Activated CD4-positive, alpha-beta memory T cell treated with anti-CD3 and anti-CD28 coated beads, Interleukin-2, amount 10 ng/mL, durations not matched to agents 7 days and 5 days (primary cell): ENCODE measurements at regions not wholly inside any gene's neighbourhood (a gene's known extent, or its start where the extent isn't known, plus 50 kb on each side); places are given as distances from the start of the nearest gene placed in this dataset.
"Not testable (repeated sequence)": the region's sequence is repeated elsewhere in the genome, so short reads cannot be mapped to it uniquely, and the experiment has no call there.

Experiments
- CTCF ChIA-PET: fragments of 350-600 bp; sonication (Branson Sonifier 250); formaldehyde crosslinking; loops from one replicate; lab custom pipeline; 2021; ENCODE audit warnings: antibody characterized with exemption, inconsistent platforms; lab: Charles Lee
- POLR2A ChIA-PET: fragments of 350-600 bp; sonication (Branson Sonifier 250); formaldehyde crosslinking; loops from one replicate; lab custom pipeline; 2021; ENCODE audit warnings: antibody characterized with exemption; lab: Charles Lee
- DNase-seq: peaks from one replicate; pipeline ENCODE4 v3.0.0-alpha.2; 2020
- H3K27ac Mint-ChIP-seq: one replicate; pipeline ENCODE4 v1.8.0; 2021; ENCODE audit warnings: mild to moderate bottlenecking, mixed read lengths
- H3K27me3 Mint-ChIP-seq: one replicate; pipeline ENCODE4 v1.8.0; 2021; ENCODE audit warnings: mixed read lengths
- H3K36me3 Mint-ChIP-seq: one replicate; pipeline ENCODE4 v1.8.0; 2021; ENCODE audit warnings: low read depth, mixed read lengths
- H3K4me1 Mint-ChIP-seq: one replicate; pipeline ENCODE4 v1.8.0; 2021; ENCODE audit warnings: mixed read lengths
- H3K4me3 Mint-ChIP-seq: one replicate; pipeline ENCODE4 v1.8.0; 2021; ENCODE audit warnings: mild to moderate bottlenecking, mixed read lengths
- H3K9me3 Mint-ChIP-seq: one replicate; pipeline ENCODE4 v1.8.0; 2021; ENCODE audit warnings: mixed read lengths

- no peaks in the 10 kb centered on the region for H3K9me3 Mint-ChIP-seq
- no peaks in the 10 kb centered on the region for H3K4me1 Mint-ChIP-seq
- no peaks in the 10 kb centered on the region for H3K36me3 Mint-ChIP-seq
- H3K4me3 Mint-ChIP-seq = no peak overlapping the region
- peaks cover 4% of the 10 kb centered on the region for H3K27me3 Mint-ChIP-seq
- ChIA-PET POLR2A (no interaction called here), CTCF (no interaction called here)
- H3K27ac Mint-ChIP-seq = no peak overlapping the region
- DNase-seq = no peak
These were observed 191.7 kb downstream of the CARTPT start for GRCh38 chr5:71910741-71911140.

DNA sequence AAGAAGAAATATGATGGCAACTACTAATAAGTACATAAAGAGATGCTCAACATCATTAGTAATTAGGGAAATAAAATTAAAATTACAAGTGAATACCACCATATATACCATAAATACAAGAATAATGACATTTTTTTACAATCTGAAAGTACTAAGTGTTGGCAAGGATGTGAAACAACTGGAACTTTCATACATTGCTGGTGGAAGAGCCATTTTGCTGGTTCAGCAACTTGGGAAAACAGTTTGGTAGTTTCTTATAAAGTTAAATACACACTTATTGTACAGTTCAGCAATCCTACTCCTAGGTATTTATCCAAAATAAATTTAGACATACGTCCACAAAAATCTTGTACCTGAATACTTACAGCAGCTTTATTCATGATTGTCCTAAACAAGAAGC is 192.9 kb downstream of the CARTPT start:
- Mint-ChIP-seq H3K4me3 (no peak overlapping the region), H3K4me1 (no peaks in the 10 kb centered on the region), H3K9me3 (peaks cover 4% of the 10 kb centered on the region), H3K27ac (no peak overlapping the region), H3K27me3 (peaks cover 7% of the 10 kb centered on the region), H3K36me3 (no peaks in the 10 kb centered on the region)
- CTCF ChIA-PET = no interaction called here
- DNase-seq = no peak
- POLR2A ChIA-PET = no interaction called here

DNA sequence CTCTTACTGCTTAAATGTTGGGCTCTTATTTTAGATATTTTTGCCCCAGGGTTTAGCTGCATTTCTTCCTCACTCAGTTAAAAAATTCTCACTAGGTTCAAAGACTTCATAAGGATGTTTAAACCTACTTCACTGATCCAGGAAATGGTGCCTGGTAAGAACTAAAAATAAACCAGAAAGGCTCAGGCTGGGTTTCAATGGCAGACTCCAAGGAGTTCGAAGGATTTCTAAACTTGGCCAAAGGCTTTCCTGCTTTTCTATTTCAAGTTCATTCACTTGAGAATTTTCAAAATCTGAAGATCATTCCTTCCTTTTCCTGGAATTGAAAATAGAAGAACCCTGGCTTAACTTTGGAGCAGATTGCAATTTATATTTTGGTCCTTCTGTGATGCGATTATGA is 193.0 kb upstream of the MAP1B start:
- Mint-ChIP-seq H3K27ac (no peak overlapping the region), H3K9me3 (peaks cover 4% of the 10 kb centered on the region), H3K4me1 (no peaks in the 10 kb centered on the region), H3K27me3 (peaks cover 19% of the 10 kb centered on the region), H3K36me3 (no peaks in the 10 kb centered on the region), H3K4me3 (no peak overlapping the region)
- POLR2A ChIA-PET = no interaction called here
- CTCF ChIA-PET = no interaction called here
- no peak for DNase-seq

DNA sequence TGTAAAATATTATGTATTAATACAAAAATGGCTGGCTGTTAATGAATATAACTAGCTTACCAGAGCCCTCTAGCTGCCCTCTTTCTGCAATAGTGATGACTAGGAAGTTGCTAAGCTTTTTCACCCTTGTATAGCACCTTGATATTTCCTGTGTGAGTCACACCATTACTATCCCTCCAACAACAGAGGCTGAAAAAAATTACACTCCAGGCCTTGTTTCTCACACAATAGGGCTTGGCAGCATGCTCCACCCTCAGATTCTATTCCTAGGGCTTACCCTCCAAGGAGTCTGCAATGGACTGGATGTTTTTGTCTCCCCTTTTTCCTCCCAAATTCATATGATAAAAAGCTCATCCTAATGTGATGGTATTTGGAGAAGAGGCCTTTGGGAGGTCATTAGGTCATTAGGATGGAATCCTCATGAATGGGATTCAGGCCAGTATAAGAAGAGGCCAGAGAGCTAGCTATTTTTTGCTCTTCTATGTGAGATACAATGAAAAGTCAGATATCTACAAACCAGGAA is 184.6 kb upstream of the MAP1B start:
- ChIA-PET POLR2A (no interaction called here), CTCF (no interaction called here)
- no peak for DNase-seq
- Mint-ChIP-seq H3K9me3 (no peaks in the 10 kb centered on the region), H3K27ac (no peak overlapping the region), H3K4me3 (no peak overlapping the region), H3K27me3 (peaks cover 18% of the 10 kb centered on the region), H3K36me3 (no peaks in the 10 kb centered on the region), H3K4me1 (no peaks in the 10 kb centered on the region)

- Mint-ChIP-seq H3K9me3 (no peaks in the 10 kb centered on the region), H3K4me3 (no peak overlapping the region), H3K27ac (no peak overlapping the region), H3K4me1 (no peaks in the 10 kb centered on the region), H3K36me3 (no peaks in the 10 kb centered on the region), H3K27me3 (peaks cover 15% of the 10 kb centered on the region)
- CTCF ChIA-PET = no interaction called here
- no peak for DNase-seq
- POLR2A ChIA-PET = no interaction called here
These were observed 183.5 kb upstream of the MAP1B start for GRCh38 chr5:71923755-71924154.

DNA sequence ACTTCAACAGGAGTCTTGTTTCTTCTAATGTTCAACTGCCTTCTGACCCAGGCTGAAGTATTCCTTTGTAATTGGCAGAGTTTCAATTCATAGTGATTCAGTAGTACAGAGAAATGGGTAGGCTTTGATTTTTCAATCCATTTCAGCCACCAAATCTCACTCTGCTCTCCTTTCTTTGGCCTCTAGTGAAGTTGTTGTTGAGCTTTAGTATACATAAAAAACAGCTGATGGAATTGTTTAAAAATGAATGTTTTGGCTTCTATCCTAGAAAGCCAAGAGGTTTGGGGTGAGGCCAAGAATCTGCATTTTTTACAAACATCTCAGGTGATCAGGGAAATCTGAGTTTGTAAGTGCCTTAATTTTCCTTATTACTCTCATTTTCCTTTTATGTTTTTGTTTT is 182.9 kb upstream of the MAP1B start:
- Mint-ChIP-seq H3K4me1 (no peaks in the 10 kb centered on the region), H3K9me3 (no peaks in the 10 kb centered on the region), H3K27ac (no peak overlapping the region), H3K36me3 (no peaks in the 10 kb centered on the region), H3K4me3 (no peak overlapping the region), H3K27me3 (peaks cover 10% of the 10 kb centered on the region)
- no peak for DNase-seq
- CTCF ChIA-PET = no interaction called here
- POLR2A ChIA-PET = no interaction called here

DNA sequence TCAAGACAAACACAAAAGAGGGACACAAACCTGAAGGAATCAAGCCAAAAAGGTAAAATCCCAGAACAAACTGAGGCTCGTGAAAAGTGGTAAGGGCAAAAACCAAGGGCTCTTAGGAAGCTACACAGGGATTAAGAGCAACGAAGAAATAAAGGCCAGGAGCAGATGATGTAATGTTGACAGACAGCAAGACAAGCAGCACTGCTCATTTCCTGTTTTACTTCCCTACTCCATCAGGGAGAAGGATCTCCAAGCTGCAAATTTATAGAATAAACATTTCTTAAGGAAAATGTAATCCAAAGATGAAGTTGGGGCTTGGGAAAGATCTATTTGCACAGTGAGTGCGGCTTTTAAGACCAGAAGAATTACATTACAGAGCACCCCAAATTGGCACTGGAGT is 182.3 kb upstream of the MAP1B start:
- CTCF ChIA-PET = no interaction called here
- POLR2A ChIA-PET = no interaction called here
- Mint-ChIP-seq H3K27me3 (peaks cover 15% of the 10 kb centered on the region), H3K36me3 (no peaks in the 10 kb centered on the region), H3K4me3 (no peak overlapping the region), H3K27ac (no peak overlapping the region), H3K9me3 (no peaks in the 10 kb centered on the region), H3K4me1 (no peaks in the 10 kb centered on the region)
- no peak for DNase-seq

DNA sequence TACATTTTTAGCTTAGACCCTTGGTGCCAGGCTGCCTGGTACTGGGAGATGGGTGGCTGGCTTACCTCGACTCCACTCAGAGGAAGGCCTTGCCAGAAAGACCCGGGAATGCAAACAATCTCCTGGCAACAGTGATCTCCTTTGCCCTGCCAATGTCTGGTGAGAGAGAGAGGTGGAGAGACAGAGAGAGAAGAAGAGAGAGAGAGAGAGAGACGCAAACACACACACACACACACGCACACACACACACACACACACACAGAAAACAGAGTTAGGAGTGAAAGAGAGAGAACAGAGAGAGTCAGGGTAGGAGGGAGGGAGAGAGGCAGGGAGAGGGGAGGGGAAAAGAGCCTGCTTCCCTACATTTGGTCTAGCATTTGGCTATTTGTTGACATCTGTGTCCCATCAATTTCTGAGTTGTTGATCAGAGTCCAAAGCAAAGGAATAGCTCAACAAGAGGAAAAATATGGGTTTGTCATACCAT is 181.6 kb upstream of the MAP1B start:
- CTCF ChIA-PET = no interaction called here
- H3K36me3 Mint-ChIP-seq = no peaks in the 10 kb centered on the region
- no peak for DNase-seq
- H3K4me3 Mint-ChIP-seq = no peak overlapping the region
- no peak overlapping the region for H3K27ac Mint-ChIP-seq
- POLR2A ChIA-PET = no interaction called here
- peaks cover 15% of the 10 kb centered on the region for H3K27me3 Mint-ChIP-seq
- H3K4me1 Mint-ChIP-seq = no peaks in the 10 kb centered on the region
- H3K9me3 Mint-ChIP-seq = no peaks in the 10 kb centered on the region

DNA sequence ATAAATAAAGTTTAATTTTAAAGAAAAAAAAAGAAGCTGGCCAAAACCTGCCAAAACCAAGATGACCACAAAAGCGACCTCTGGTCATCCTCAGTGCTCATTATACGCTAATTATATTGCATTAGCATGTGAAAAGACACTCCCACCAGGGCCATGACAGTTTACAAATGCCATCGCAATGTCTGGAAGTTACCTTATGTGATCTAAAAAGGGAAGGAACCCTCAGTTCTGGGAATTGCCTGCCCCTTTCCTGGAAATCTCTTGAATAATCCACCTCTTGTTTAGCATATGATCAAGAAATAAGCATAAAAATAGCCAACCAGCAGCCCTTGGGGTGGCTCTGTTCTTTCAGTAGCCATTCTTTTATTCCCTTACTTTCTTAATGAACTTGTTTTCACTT is 178.3 kb upstream of the MAP1B start:
- no peak overlapping the region for H3K4me3 Mint-ChIP-seq
- ChIA-PET CTCF (interaction anchor here (0.6 kb wide), 1 partner anchor 469 kb away, joined by 3 read pairs; no protein-coding TSS in a partner anchor), POLR2A (no interaction called here)
- H3K9me3 Mint-ChIP-seq = no peaks in the 10 kb centered on the region
- no peaks in the 10 kb centered on the region for H3K4me1 Mint-ChIP-seq
- no peak overlapping the region for H3K27ac Mint-ChIP-seq
- H3K36me3 Mint-ChIP-seq = no peaks in the 10 kb centered on the region
- peaks cover 14% of the 10 kb centered on the region for H3K27me3 Mint-ChIP-seq
- no peak for DNase-seq

DNA sequence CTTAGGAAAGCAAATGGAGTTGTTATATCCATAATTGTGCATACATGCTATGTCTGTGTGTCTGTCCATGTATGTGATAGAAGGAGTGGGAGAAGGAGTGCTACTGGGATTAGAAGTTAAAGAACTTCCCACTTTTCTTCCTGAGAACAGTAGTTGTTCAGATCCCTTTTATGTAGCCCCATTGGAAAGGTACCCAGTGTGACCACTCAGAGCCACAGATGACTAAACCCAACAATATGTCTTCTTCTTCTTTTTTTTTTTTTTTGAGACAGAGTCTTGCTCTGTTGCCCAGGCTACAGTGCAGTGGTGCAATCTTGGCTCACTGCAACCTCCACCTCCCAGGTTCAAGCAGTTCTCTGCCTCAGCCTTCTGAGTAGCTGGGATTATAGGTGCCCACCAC is 176.7 kb upstream of the MAP1B start:
- CTCF ChIA-PET, H3K27ac Mint-ChIP-seq, H3K36me3 Mint-ChIP-seq, H3K4me1 Mint-ChIP-seq, DNase-seq, POLR2A ChIA-PET, H3K9me3 Mint-ChIP-seq, H3K4me3 Mint-ChIP-seq: not testable (repeated sequence)
- peaks cover 14% of the 10 kb centered on the region for H3K27me3 Mint-ChIP-seq

DNA sequence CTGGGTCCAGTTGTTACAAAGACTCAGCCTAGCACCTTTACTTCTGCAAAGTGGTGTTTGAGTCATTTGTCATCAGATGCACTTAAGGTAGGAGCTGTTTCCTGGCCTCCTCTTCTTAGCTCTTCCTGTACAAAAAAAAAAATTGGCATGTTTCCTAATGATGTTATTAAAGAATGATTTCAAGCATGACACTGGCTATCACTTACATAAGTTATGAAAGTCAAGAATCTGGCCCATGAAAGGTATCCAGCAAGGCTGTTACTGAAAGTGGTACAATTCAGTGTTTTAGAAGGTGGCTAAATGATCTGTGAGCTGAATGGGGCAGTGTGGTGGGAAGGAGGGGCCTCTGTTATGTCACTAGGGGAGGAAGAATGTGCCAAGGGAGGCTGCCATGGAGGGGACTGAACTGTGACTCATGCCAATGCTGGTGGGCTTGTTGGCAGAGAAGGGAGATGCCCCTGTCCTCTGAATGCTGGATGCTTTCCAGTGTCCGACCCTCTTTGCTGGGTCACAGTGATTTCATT is 175.1 kb upstream of the MAP1B start:
- ChIA-PET POLR2A (no interaction called here), CTCF (no interaction called here)
- H3K27ac Mint-ChIP-seq = no peak overlapping the region
- no peak overlapping the region for H3K4me3 Mint-ChIP-seq
- no peaks in the 10 kb centered on the region for H3K9me3 Mint-ChIP-seq
- H3K4me1 Mint-ChIP-seq = no peaks in the 10 kb centered on the region
- H3K36me3 Mint-ChIP-seq = no peaks in the 10 kb centered on the region
- peaks cover 13% of the 10 kb centered on the region for H3K27me3 Mint-ChIP-seq
- no peak for DNase-seq

DNA sequence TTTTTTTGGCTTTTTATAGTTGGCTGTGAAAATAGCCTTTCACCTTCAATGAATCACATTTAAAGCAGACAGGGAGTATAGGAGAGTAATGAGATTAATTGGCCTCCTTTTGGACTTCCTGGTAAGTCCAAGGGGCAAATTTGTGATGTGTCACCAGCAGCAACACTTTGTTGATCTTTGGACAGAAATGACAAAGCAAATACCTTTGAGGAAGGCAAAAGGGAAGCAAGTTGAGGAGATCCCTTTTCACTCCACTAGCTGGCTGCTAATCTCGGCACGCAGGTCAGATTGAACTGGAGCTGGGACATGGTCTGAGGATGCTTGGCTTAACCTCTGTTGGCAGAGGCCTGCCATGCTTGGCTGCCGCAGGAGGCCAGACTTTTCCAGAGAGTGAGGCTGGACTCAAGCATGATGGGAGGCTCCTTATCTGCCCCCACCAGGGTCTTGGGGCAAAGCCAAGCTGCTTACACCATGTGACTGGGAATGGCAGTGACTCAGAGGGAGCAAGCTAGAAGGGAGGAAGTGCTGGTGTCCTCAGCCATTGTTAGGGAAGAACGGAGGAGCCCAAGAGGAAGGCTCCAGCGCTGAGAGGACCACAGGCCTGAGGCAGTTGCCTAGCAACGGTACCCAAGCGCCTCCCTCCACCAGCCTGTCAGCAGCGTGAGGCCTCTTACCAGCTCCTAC is 174.5 kb upstream of the MAP1B start:
- POLR2A ChIA-PET = no interaction called here
- H3K27ac Mint-ChIP-seq = no peak overlapping the region

GRCh38 chr5:71934322-71934721 is 173.0 kb upstream of the MAP1B start:
- H3K4me3 Mint-ChIP-seq = no peak overlapping the region
- CTCF ChIA-PET = no interaction called here

More for the DNA sequence above, 174.5 kb upstream of the MAP1B start:
- no peak for DNase-seq
- peaks cover 8% of the 10 kb centered on the region for H3K27me3 Mint-ChIP-seq
- H3K4me1 Mint-ChIP-seq = no peaks in the 10 kb centered on the region
- CTCF ChIA-PET = no interaction called here
- no peak overlapping the region for H3K4me3 Mint-ChIP-seq
- no peaks in the 10 kb centered on the region for H3K9me3 Mint-ChIP-seq
- no peaks in the 10 kb centered on the region for H3K36me3 Mint-ChIP-seq

More at GRCh38 chr5:71934322-71934721, 173.0 kb upstream of the MAP1B start:
- DNase-seq = no peak
- Mint-ChIP-seq H3K27me3 (peaks cover 7% of the 10 kb centered on the region), H3K9me3 (no peaks in the 10 kb centered on the region), H3K4me1 (no peaks in the 10 kb centered on the region), H3K27ac (no peak overlapping the region), H3K36me3 (no peaks in the 10 kb centered on the region)
- POLR2A ChIA-PET = no interaction called here
